Peyer's patch (tissue), 4 donors: ENCODE measurements at regions not wholly inside any gene's neighbourhood (a gene's known extent, or its start where the extent isn't known, plus 50 kb on each side); places are given as distances from the start of the nearest gene placed in this dataset.

Experiments used
- DNase-seq, 3 donors: peaks; one replicate each; pipeline ENCODE4 v3.0.0-alpha.2; 2017 to 2019
- H3K27ac ChIP-seq, 4 donors: fragments of 200-600 bp; sonication (generic); one replicate each; pipeline ENCODE4 v1.5.1; 2016 to 2019
- H3K27me3 ChIP-seq, 2 donors: fragments of 200-600 bp; sonication (generic); one replicate each; pipeline ENCODE4 v1.5.1; 2019
- H3K36me3 ChIP-seq, 3 donors: fragments of 200-600 bp; sonication (generic); one replicate each; pipeline ENCODE4 v1.5.1; 2016 to 2019
- H3K4me1 ChIP-seq, 4 donors: fragments of 200-600 bp; sonication (generic); one replicate each; pipeline ENCODE4 v1.5.1; 2016 to 2019
- H3K4me3 ChIP-seq, 4 donors: fragments of 200-600 bp; sonication (generic); 1 replicate in 3 of 4; 2 replicates in 1 of 4; pipeline ENCODE4 v1.5.1; 2016 to 2019; ENCODE audit warnings: mild to moderate bottlenecking in 1 of 4
- H3K9me3 ChIP-seq, 4 donors: fragments of 200-600 bp; sonication (generic); one replicate each; pipeline ENCODE4 v1.5.1; 2016 to 2019; ENCODE audit warnings: mild to moderate bottlenecking in 1 of 4
- POLR2A ChIP-seq, 2 donors: fragments of 450-650 bp; IDR thresholded peaks; one replicate each; pipeline ENCODE4 v1.5.1; 2017; ENCODE audit warnings: antibody characterized with exemption in 2 of 2, mild to moderate bottlenecking in 2 of 2, moderate library complexity in 2 of 2
- TF ChIP-seq, protein P1 (sequence below), 6 experiments: fragments of 450-650 bp in 4 of 6; fragments of 200-600 bp in 2 of 6; sonication (generic) in 1 of 6; IDR thresholded peaks; one replicate each; pipeline ENCODE4 v1.5.1; 2017 to 2019; ENCODE audit warnings: antibody characterized with exemption in 6 of 6, mild to moderate bottlenecking in 3 of 6, moderate library complexity in 1 of 6

DNA sequence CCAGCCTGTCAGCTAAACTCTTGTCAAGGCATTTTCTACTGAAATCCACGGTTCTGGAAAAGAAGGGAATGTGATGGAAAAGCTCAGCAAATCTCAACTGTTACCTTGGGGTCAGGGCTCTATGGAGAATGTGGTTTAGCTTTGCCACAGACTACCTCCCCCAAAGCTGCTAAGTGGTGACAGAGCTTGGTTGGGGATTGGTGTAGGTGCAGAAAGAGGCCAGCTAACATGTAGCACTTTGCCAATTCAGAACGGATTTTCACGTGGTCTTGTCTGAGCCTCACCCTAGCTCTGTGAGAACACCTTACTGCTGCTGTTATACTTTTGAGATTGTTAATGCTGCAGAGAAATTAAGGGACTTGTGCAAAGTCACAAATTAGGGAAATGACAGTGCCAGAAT, 331.1 kb downstream of the RND3 start:
- peaks cover 0 to 10% (median 2%) of the 10 kb centered on the region in 4 donors for H3K4me1 ChIP-seq
- TF ChIP-seq POLR2A (IDR thresholded peaks at IDR 0.05) = no peak
- TF ChIP-seq, protein P1, sequence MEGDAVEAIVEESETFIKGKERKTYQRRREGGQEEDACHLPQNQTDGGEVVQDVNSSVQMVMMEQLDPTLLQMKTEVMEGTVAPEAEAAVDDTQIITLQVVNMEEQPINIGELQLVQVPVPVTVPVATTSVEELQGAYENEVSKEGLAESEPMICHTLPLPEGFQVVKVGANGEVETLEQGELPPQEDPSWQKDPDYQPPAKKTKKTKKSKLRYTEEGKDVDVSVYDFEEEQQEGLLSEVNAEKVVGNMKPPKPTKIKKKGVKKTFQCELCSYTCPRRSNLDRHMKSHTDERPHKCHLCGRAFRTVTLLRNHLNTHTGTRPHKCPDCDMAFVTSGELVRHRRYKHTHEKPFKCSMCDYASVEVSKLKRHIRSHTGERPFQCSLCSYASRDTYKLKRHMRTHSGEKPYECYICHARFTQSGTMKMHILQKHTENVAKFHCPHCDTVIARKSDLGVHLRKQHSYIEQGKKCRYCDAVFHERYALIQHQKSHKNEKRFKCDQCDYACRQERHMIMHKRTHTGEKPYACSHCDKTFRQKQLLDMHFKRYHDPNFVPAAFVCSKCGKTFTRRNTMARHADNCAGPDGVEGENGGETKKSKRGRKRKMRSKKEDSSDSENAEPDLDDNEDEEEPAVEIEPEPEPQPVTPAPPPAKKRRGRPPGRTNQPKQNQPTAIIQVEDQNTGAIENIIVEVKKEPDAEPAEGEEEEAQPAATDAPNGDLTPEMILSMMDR (IDR thresholded peaks at IDR 0.05) = no peak
- H3K27me3 ChIP-seq = no peaks in the 10 kb centered on the region
- no peaks in the 10 kb centered on the region for H3K9me3 ChIP-seq
- no peak for DNase-seq
- H3K36me3 ChIP-seq = no peaks in the 10 kb centered on the region
- H3K4me3 ChIP-seq = no peak overlapping the region
- no peak overlapping the region for H3K27ac ChIP-seq

DNA sequence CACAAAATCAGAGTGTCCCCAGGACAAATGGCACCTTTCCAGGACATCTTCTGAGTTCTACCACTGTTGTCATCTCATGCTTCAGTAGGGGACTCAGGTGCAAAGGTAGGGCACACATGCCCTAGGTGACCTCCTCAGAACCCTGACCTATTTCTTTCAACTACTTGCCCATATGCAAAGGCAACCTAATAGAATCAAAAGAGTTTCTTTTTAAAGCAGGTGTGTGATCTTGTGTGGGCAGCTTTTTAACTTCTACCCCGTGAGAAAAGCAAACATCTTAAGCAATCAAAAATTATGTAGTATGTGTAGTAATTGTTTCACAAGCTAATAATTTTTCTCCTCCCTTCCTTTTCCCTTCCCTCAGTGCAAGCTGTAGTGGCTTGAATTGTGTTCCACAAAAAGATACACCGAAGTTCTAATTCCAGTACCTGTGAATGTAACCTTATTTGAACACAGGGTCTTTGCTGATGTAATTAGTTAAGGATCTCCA, 333.1 kb downstream of the RND3 start:
- no peak for DNase-seq
- H3K4me1 ChIP-seq = peaks cover 0 to 10% (median 2%) of the 10 kb centered on the region in 4 donors
- H3K9me3 ChIP-seq = no peaks in the 10 kb centered on the region
- H3K4me3 ChIP-seq = no peak overlapping the region
- no peaks in the 10 kb centered on the region for H3K36me3 ChIP-seq
- peak overlapping the region in 1 of 4 donors; percentile 40 for H3K27ac ChIP-seq
- TF ChIP-seq, protein P1 (IDR thresholded peaks at IDR 0.05) = no peak
- TF ChIP-seq POLR2A (IDR thresholded peaks at IDR 0.05) = no peak
- H3K27me3 ChIP-seq = no peaks in the 10 kb centered on the region

DNA sequence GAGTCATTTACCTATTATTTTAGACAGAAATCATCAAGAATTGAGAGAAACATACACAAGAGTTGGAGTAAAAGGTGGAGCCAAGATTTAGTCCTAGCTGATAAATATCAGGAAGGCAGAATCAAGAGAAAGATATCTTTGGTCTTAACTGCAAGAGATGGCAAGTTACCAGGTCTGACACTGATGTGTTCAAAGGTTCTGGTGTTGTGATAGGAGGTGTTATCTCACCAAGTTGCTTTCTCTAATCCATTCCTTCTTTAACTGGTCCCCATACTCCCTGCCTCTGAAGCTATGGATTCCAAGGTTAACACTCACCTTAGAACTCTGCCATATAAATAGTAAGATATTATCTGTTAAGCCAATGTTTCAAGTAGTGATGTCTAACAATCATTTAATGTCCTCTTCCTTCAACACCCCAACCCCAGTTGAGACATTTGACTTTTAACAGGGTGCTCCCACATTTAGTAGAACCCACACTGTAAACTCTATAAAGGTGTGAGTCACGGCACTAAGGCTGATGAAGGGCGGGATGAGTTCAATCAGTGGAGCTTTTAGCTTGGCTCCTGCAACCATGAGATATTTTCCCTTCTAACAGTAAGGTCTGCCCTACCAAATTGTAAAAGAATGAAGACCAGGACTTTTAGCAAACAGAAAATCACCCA, 333.7 kb downstream of the RND3 start:
- H3K4me1 ChIP-seq = peaks cover 0 to 10% (median 2%) of the 10 kb centered on the region in 4 donors
- H3K27me3 ChIP-seq = no peaks in the 10 kb centered on the region
- H3K4me3 ChIP-seq = no peak overlapping the region
- DNase-seq = peak in 1 of 3 donors; percentile 48
- H3K36me3 ChIP-seq = no peaks in the 10 kb centered on the region
- no peak for TF ChIP-seq POLR2A (IDR thresholded peaks at IDR 0.05)
- TF ChIP-seq, protein P1 (IDR thresholded peaks at IDR 0.05) = no peak
- H3K27ac ChIP-seq = peak overlapping the region in 1 of 4 donors; percentile 40
- no peaks in the 10 kb centered on the region for H3K9me3 ChIP-seq

DNA sequence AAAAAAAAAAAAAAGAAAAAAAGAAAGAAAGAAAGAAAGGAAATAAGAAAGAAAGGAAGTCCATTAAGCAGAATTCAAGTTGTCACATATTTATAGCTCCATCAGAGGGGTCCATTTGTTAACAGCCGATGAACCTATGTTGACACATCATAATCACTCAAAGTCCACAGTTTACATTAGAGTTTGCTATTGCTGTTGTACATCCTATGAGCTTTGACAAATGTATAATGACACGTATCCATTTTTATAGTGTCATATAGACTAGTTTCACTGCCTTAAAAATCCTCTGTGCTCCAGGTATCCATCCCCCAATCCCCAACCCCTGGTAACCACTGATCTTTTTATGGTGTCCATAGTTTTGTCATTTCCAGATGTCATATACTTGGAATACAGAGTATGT, 335.2 kb downstream of the RND3 start:
- no peak for TF ChIP-seq POLR2A (IDR thresholded peaks at IDR 0.05)
- TF ChIP-seq, protein P1 (IDR thresholded peaks at IDR 0.05) = no peak
- Histone ChIP-seq H3K4me3 (no peak overlapping the region), H3K9me3 (peaks cover 0 to 7% (median 0%) of the 10 kb centered on the region in 4 donors), H3K27me3 (no peaks in the 10 kb centered on the region), H3K4me1 (peaks cover 0 to 10% (median 2%) of the 10 kb centered on the region in 4 donors), H3K36me3 (no peaks in the 10 kb centered on the region), H3K27ac (no peak overlapping the region)
- DNase-seq = no peak

DNA sequence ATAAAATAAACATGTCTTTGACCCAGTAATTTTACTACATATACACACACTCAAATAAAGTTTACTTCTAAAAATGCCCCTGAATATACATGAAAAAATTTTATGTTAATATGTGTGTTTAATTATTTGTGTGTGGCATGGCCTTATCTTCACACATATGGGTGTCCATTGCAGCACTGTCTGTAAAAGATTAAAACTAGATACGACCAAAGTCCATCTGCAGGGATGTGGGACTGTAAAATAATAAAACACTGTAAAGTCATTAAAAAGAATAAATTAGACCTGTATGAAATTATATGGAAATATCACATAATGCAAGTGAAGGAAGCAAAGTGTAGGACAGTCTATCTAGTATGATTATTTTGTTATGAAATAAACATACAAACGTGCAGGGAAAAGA, 337.3 kb downstream of the RND3 start:
- no peak for DNase-seq
- H3K36me3 ChIP-seq = no peaks in the 10 kb centered on the region
- H3K9me3 ChIP-seq = peaks cover 0 to 18% (median 0%) of the 10 kb centered on the region in 4 donors
- TF ChIP-seq POLR2A (IDR thresholded peaks at IDR 0.05) = no peak
- TF ChIP-seq, protein P1 (IDR thresholded peaks at IDR 0.05) = no peak
- H3K4me3 ChIP-seq = no peak overlapping the region
- H3K27ac ChIP-seq = no peak overlapping the region
- peaks cover 0 to 10% (median 2%) of the 10 kb centered on the region in 4 donors for H3K4me1 ChIP-seq
- H3K27me3 ChIP-seq = no peaks in the 10 kb centered on the region
